HFFc6 (cell line): ENCODE measurements at regions not wholly inside any gene's neighbourhood (a gene's known extent, or its start where the extent isn't known, plus 50 kb on each side); places are given as distances from the start of the nearest gene placed in this dataset.

Experiments
- DNase-seq: peaks from one replicate; pipeline ENCODE4 v3.0.0-alpha.2; 2018
- H3K27ac Mint-ChIP-seq: 2 replicates; pipeline ENCODE4 v1.8.0; 2020; ENCODE audit warnings: mild to moderate bottlenecking, mixed read lengths
- H3K27me3 Mint-ChIP-seq: 2 replicates; pipeline ENCODE4 v1.8.0; 2021; ENCODE audit warnings: mild to moderate bottlenecking, moderate library complexity, mixed read lengths; ENCODE audit not compliant: insufficient read depth
- H3K36me3 Mint-ChIP-seq: 2 replicates; pipeline ENCODE4 v1.8.0; 2021; ENCODE audit warnings: low read depth, mixed read lengths
- H3K4me1 Mint-ChIP-seq: 2 replicates; pipeline ENCODE4 v1.8.0; 2020; ENCODE audit warnings: low read depth, mixed read lengths
- H3K4me3 Mint-ChIP-seq: 2 replicates; pipeline ENCODE4 v1.8.0; 2020; ENCODE audit warnings: mild to moderate bottlenecking, moderate library complexity, mixed read lengths
- H3K9me3 Mint-ChIP-seq: 2 replicates; pipeline ENCODE4 v1.8.0; 2020; ENCODE audit warnings: mild to moderate bottlenecking, mixed read lengths
- TF ChIP-seq, protein P1 (sequence below): fragments of 200-600 bp; sonication (generic); IDR thresholded peaks from 2 replicates; pipeline ENCODE4 v1.5.0; 2021; ENCODE audit warnings: antibody characterized with exemption, mild to moderate bottlenecking

DNA sequence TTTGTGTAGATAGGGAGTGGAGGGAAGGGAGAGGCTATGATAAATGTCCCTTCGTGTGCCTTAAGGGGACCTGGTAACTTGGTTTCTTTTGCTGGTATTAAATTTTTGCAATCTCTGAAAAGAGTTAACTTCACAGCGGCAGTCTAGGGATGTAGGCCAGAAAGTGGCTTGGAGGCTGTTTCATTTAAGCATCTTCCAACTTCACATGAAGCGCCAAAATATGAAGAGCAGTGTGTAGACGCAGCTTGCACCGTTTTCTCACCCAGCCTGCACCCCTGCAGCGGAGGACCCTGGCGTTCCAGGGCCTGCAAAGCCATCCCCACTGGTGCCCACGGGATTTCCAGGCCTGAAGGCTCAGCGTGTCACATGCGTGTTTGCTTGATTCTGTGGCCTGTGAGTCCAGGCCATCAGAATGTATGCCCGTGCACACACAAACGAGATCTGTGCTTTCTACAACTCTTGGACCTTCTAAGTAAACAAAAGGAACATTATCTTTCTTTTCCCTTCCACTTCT, 87.2 kb upstream of the EPB41L3 start:
- H3K27ac Mint-ChIP-seq, result no peak overlapping the region
- no peaks in the 10 kb centered on the region; the same call in 1 of the 2 replicates for H3K36me3 Mint-ChIP-seq
- H3K9me3 Mint-ChIP-seq, result peaks cover 12% of the 10 kb centered on the region; the same call in 1 of the 2 replicates
- H3K4me3 Mint-ChIP-seq, result no peak overlapping the region
- H3K27me3 Mint-ChIP-seq, result peaks cover under 1% of the 10 kb centered on the region; the same call in 1 of the 2 replicates
- no peaks in the 10 kb centered on the region for H3K4me1 Mint-ChIP-seq
- TF ChIP-seq, protein P1, sequence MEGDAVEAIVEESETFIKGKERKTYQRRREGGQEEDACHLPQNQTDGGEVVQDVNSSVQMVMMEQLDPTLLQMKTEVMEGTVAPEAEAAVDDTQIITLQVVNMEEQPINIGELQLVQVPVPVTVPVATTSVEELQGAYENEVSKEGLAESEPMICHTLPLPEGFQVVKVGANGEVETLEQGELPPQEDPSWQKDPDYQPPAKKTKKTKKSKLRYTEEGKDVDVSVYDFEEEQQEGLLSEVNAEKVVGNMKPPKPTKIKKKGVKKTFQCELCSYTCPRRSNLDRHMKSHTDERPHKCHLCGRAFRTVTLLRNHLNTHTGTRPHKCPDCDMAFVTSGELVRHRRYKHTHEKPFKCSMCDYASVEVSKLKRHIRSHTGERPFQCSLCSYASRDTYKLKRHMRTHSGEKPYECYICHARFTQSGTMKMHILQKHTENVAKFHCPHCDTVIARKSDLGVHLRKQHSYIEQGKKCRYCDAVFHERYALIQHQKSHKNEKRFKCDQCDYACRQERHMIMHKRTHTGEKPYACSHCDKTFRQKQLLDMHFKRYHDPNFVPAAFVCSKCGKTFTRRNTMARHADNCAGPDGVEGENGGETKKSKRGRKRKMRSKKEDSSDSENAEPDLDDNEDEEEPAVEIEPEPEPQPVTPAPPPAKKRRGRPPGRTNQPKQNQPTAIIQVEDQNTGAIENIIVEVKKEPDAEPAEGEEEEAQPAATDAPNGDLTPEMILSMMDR, result no peak
- no peak for DNase-seq

DNA sequence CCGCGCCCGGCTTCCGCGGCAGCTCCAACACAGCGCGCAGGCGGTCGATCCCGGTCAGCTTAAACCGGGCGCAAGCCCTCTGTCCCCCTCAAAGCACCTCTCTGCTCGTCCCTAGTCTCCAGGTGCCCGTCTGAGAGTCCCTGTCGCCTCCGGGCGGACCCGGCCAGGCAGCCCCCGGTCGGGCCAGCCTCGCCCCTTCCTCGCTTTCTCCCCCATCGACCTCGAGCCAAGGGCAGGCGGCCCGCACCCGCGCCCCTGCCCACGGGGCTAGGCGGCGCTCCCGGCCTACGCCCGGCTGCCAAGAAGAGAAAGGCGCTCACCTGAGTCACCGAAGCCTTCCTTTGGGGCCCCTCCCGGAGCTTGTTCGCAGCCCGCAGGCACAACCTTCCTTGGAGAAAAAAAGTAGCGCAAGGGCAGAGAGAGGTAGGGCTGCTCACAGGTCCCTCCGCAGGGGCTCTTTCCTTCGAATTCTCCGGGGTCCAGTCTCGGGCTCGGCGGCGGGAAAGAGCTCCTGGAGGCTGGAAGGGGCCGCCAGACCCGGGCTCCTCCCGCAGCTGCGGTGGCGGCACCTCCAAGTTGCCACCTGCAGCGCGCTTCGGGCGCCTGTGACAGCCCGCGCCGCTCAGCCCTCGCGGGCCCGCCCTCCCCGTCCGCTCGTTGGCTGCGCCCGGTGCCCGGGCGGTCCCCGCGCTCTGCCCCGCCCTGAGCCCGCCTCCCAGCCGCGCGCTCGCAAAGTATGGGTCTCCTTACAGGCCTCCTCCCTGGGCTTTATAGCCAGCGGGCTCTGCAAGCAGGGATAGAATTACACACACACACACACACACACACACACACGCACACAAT, 86.5 kb upstream of the EPB41L3 start:
- TF ChIP-seq, protein P1, result no peak
- no peak for DNase-seq
- Mint-ChIP-seq H3K27me3 (no peaks in the 10 kb centered on the region), H3K36me3 (no peaks in the 10 kb centered on the region; the same call in 1 of the 2 replicates), H3K27ac (no peak overlapping the region), H3K9me3 (peaks cover 9% of the 10 kb centered on the region; the same call in 1 of the 2 replicates), H3K4me1 (no peaks in the 10 kb centered on the region), H3K4me3 (no peak overlapping the region)

DNA sequence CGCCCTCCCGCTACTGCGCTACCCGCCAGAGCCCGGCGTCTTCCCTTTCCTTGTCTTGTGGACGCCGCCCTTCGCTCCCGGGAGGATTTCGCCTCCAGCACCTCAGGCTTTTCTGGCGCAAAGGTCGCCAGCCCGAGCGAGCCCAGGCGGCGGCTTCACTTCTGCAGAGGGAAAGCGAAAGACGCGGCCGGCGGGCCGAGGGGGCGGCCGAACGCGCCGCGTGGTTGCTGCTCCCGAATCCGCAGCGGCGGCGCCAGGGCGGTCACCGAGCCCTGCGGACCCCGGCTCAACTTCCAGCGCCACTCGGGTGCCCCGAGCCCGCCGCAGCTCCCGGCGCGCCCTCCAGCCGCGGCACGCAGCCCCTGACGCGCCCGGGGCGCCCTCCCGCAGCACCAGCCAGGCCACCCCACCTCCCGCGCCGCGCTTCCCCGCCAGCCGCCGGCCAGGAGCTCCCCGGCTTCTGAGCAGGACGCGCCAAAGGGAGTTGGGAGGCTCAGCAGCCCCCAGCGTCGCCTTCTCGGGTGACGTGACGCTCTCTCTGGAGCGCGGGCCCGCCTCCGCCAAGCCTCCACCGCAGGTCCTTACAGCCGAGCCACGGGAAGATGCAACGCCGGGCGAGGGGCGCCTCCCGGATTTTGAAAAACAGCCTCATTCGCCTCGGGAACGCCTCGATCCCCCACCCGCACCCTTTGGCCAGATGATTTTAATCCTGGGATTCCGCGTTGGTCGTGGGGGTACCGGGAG, 84.9 kb upstream of the EPB41L3 start:
- Mint-ChIP-seq H3K27me3 (no peaks in the 10 kb centered on the region), H3K27ac (no peak overlapping the region), H3K36me3 (no peaks in the 10 kb centered on the region), H3K4me3 (no peak overlapping the region), H3K4me1 (no peaks in the 10 kb centered on the region), H3K9me3 (peaks cover 5% of the 10 kb centered on the region)
- no peak for DNase-seq
- TF ChIP-seq, protein P1, result no peak

DNA sequence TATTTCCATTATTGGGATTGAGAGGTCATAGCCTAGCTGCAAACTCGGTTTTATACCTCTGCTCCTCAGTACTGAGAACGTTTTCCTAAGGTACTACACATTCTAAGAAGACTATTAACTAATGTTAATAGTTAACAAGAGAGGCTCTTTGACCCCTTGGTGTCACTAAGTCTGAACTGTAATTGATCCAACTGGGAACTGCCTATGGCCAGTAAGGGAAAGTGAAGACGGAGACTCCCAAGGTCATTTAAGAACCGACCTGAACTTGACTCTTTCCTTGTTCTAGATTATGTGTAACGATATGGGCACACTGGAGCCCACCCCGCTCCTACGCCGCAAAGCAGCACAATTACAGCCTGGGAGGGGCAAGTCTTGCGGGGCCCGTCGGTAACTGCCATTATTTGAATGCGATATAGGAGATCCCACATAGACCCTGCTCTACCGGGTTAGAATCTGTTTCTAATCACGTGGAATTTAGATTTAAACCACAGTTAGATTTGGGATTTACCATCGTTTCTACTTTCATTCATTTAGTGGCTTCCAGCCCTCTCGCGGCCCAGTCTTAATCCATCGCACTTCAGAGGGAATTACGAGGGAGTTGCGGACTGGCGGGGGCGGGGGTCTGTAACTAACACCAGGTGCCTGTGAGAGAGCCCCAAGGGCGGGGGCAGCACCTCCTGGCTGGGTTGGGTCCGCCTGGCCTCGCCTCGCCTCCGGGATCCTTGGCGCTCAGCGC, 84.1 kb upstream of the EPB41L3 start:
- H3K27ac Mint-ChIP-seq, result no peak overlapping the region
- H3K36me3 Mint-ChIP-seq, result no peaks in the 10 kb centered on the region
- no peaks in the 10 kb centered on the region for H3K4me1 Mint-ChIP-seq
- H3K27me3 Mint-ChIP-seq, result no peaks in the 10 kb centered on the region
- no peak for DNase-seq
- H3K4me3 Mint-ChIP-seq, result no peak overlapping the region
- TF ChIP-seq, protein P1, result no peak
- H3K9me3 Mint-ChIP-seq, result peaks cover 5% of the 10 kb centered on the region

DNA sequence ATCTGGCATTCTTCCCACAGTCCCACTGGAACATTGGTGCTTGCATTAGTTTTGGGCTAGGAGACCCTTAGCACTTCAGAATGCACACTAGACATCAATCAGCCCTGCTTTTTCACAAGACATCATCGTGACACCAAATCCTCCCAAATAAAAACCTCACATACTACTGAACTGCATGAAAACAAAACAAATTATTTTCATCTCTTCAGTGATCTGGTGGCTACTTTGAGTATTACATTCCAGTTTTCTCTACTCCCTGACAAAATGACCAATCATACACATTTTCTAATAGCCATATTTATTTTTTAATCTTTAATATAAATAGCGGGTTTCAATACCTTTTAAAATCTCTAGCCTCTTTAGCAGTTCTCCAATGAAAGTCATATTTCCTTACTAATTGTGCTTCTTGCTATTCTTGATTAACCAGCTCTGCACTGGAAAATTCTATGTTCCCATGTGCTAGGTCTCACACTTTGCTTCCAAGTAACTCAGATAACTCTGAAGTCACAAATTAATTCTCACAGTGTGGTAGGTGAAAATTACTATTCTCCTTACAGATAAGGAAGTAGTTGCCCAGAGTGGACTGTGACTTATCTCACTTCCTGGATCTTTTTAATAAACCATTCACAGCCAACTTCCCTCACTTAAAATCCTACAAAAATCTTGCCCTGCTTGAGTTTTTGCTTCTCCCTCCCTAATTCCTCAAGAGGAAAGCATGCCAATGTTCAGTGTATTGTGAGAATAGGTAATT, 82.5 kb upstream of the EPB41L3 start:
- no peaks in the 10 kb centered on the region for H3K4me1 Mint-ChIP-seq
- H3K27ac Mint-ChIP-seq, result no peak overlapping the region
- no peaks in the 10 kb centered on the region for H3K36me3 Mint-ChIP-seq
- TF ChIP-seq, protein P1, result no peak
- no peaks in the 10 kb centered on the region for H3K27me3 Mint-ChIP-seq
- no peak for DNase-seq
- peaks cover 14% of the 10 kb centered on the region for H3K9me3 Mint-ChIP-seq
- H3K4me3 Mint-ChIP-seq, result no peak overlapping the region
